OCI-LY1 (cell line): ENCODE measurements at regions not wholly inside any gene's neighbourhood (a gene's known extent, or its start where the extent isn't known, plus 50 kb on each side); places are given as distances from the start of the nearest gene placed in this dataset.

Source experiments
- H2AFZ ChIP-seq: fragments of 200-600 bp; sonication (generic), shearing (Covaris generic); 2 replicates; pipeline ENCODE4 v1.6.0; 2014; ENCODE audit warnings: antibody characterized with exemption, mild to moderate bottlenecking, low read length
- H3F3A ChIP-seq: fragments of 200-600 bp; sonication (generic), shearing (Covaris generic); 2 replicates; pipeline ENCODE4 v1.6.0; 2014; ENCODE audit warnings: mild to moderate bottlenecking, antibody characterized with exemption, low read length, moderate library complexity; ENCODE audit not compliant: insufficient read depth
- H3K27ac ChIP-seq: fragments of 200-600 bp; sonication (generic); 2 replicates; pipeline ENCODE4 v1.5.1; 2014; ENCODE audit warnings: low read length, mixed run types, mild to moderate bottlenecking, low read depth; ENCODE audit not compliant: poor library complexity, severe bottlenecking
- H3K27me3 ChIP-seq: fragments of 200-600 bp; sonication (generic); 2 replicates; pipeline ENCODE4 v1.6.0; 2014; ENCODE audit warnings: antibody characterized with exemption, mild to moderate bottlenecking, low read length, moderate library complexity; ENCODE audit not compliant: insufficient read depth
- H3K36me3 ChIP-seq: fragments of 200-600 bp; sonication (generic); 2 replicates; pipeline ENCODE4 v1.6.1; 2014; ENCODE audit warnings: mild to moderate bottlenecking, antibody characterized with exemption, low read length, moderate library complexity, mixed read lengths; ENCODE audit not compliant: insufficient read depth
- H3K4me1 ChIP-seq: fragments of 200-600 bp; sonication (generic); 2 replicates; pipeline ENCODE4 v1.5.1; 2014; ENCODE audit warnings: mild to moderate bottlenecking, low read length, moderate library complexity; ENCODE audit not compliant: insufficient read depth, severe bottlenecking
- H3K4me2 ChIP-seq: fragments of 200-600 bp; sonication (generic), shearing (Covaris generic); 2 replicates; pipeline ENCODE4 v1.6.1; 2014; ENCODE audit warnings: low read length
- H3K4me3 ChIP-seq: fragments of 200-600 bp; sonication (generic); 2 replicates; pipeline ENCODE4 v1.5.1; 2014; ENCODE audit warnings: low read length, low read depth, mild to moderate bottlenecking, mixed read lengths; ENCODE audit not compliant: poor library complexity, severe bottlenecking
- H3K79me2 ChIP-seq: fragments of 200-600 bp; shearing (Covaris generic); 2 replicates; pipeline ENCODE4 v1.6.1; 2016; ENCODE audit warnings: mixed run types, low read length, mixed read lengths; ENCODE audit not compliant: insufficient read depth
- H3K9ac ChIP-seq: fragments of 200-600 bp; sonication (generic), shearing (Covaris generic); 2 replicates; pipeline ENCODE4 v1.6.1; 2014; ENCODE audit warnings: mild to moderate bottlenecking, low read length, mixed read lengths
- H3K9me2 ChIP-seq: fragments of 200-600 bp; sonication (generic), shearing (Covaris generic); 2 replicates; pipeline ENCODE4 v1.6.1; 2014; ENCODE audit warnings: low read depth, mild to moderate bottlenecking, low read length, mixed read lengths
- H3K9me3 ChIP-seq: fragments of 200-600 bp; shearing (Covaris generic); 2 replicates; pipeline ENCODE4 v1.6.1; 2014; ENCODE audit warnings: low read length, mixed read lengths
- H4K20me1 ChIP-seq: fragments of 200-600 bp; sonication (generic), shearing (Covaris generic); 2 replicates; pipeline ENCODE4 v1.6.0; 2016; ENCODE audit warnings: mild to moderate bottlenecking, low read length; ENCODE audit not compliant: insufficient read depth
- CTCF ChIP-seq: fragments of 200-600 bp; sonication (generic), shearing (Covaris generic); IDR thresholded peaks from 2 replicates; pipeline ENCODE4 v1.5.1; 2017; ENCODE audit warnings: mild to moderate bottlenecking, antibody characterized with exemption, low read length, moderate library complexity, mixed read lengths
- EZH2 ChIP-seq: fragments of 200-600 bp; sonication (generic), shearing (Covaris generic); IDR thresholded peaks from 2 replicates; pipeline ENCODE4 v1.8.0; 2017; ENCODE audit warnings: borderline replicate concordance, mixed run types, mild to moderate bottlenecking, antibody characterized with exemption, low read length, moderate library complexity, mixed read lengths

DNA sequence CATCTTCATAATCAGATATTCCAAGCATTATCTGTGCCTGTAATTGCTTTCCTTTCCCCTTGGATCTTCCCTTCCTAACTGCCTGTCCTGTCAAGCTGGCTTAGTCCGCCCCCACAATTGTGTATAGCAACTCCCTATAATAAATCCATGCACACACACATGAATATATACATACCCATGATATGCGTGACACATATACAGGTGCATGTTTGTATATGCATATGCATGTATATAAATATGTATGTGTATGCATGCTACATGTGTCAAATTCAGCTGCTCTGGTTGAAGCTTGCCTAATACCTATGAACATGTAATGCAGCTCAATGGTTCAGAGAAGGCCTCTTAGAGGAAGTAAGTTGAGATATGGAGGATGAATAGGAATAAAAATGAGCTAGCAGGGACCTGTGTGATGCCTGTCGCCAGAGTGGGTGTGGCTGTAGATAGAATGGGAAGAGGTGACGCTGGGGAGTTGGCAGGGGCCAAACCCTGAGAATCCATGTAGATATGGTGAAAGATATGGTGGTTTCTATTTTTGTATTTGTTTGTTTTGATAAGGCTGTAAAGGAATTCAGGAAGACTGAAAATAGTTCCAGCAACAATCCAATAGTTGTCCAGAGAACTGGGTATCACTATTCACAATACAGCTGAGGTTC, 595.0 kb upstream of the BOD1L1 start:
- Histone ChIP-seq H3K4me1 (no peaks in the 10 kb centered on the region), H3K36me3 (no peaks in the 10 kb centered on the region), H3K4me2 (no peak overlapping the region), H4K20me1 (no peaks in the 10 kb centered on the region), H3K9me2 (no peaks in the 10 kb centered on the region), H3K4me3 (no peak overlapping the region), H3K9ac (no peak overlapping the region), H3K27ac (no peak overlapping the region), H3F3A (no peaks in the 10 kb centered on the region), H2AFZ (no peak overlapping the region), H3K9me3 (no peaks in the 10 kb centered on the region), H3K27me3 (no peaks in the 10 kb centered on the region), H3K79me2 (no peaks in the 10 kb centered on the region)
- TF ChIP-seq EZH2 (no peak), CTCF (no peak)

DNA sequence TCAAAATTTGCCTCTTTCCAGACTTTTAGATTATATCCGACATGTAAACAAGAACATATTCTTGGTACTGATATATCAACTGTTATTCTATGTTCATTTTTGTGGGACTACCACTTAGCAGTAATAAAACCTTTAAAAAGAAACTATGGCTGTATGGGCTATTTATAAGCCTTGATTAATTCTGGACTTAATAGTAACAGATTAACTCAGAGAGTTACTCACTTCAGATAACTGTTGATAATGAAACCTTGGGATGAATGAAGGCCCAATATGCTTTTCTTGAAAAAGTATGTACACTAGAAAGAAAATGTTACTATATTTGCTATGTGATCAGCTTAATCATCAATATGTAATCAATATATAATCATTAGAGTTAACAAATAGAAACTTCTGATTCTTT, 595.9 kb upstream of the BOD1L1 start:
- TF ChIP-seq CTCF (no peak), EZH2 (no peak)
- Histone ChIP-seq H3K4me3 (no peak overlapping the region), H3F3A (no peaks in the 10 kb centered on the region), H3K36me3 (no peaks in the 10 kb centered on the region), H4K20me1 (no peaks in the 10 kb centered on the region), H3K9me3 (no peaks in the 10 kb centered on the region), H3K27me3 (no peaks in the 10 kb centered on the region), H3K4me2 (no peak overlapping the region), H3K79me2 (no peaks in the 10 kb centered on the region), H3K9me2 (no peaks in the 10 kb centered on the region), H3K9ac (no peak overlapping the region), H3K4me1 (no peaks in the 10 kb centered on the region), H2AFZ (no peak overlapping the region), H3K27ac (no peak overlapping the region)

DNA sequence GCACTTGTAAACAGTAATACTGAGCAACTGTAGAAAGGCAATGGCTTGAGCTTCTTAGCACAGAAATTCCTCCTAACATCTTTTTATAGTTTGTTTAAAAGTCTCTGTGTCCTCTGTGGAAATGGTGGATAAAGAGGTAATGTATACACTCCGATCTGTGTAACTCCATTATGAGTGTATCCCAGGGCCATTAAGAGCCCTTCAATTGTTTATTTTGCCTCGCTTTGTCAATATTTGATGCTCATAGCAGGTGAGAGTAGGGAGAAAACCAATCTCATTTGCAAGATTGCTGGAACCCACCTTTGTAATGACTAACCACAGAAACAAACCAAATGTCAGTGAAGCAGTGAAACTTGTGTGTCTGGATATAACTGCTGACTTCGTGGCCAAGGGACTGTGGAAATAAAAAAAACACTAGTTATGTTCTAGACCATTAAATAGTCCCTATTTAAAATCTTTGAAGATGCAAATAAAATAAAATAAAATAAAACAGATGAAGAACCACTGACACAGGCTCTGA, 598.2 kb upstream of the BOD1L1 start:
- H3K9me3 ChIP-seq = no peaks in the 10 kb centered on the region
- H3K9me2 ChIP-seq = no peaks in the 10 kb centered on the region
- H3K27me3 ChIP-seq = no peaks in the 10 kb centered on the region
- no peak overlapping the region for H3K27ac ChIP-seq
- TF ChIP-seq CTCF (no peak), EZH2 (no peak)
- H3K79me2 ChIP-seq = no peaks in the 10 kb centered on the region
- no peaks in the 10 kb centered on the region for H3K4me1 ChIP-seq
- no peaks in the 10 kb centered on the region for H3F3A ChIP-seq
- H2AFZ ChIP-seq = no peak overlapping the region
- H4K20me1 ChIP-seq = no peaks in the 10 kb centered on the region
- H3K4me3 ChIP-seq = no peak overlapping the region
- H3K4me2 ChIP-seq = no peak overlapping the region
- H3K9ac ChIP-seq = no peak overlapping the region
- H3K36me3 ChIP-seq = no peaks in the 10 kb centered on the region
